ENCODE measurements at regions not wholly inside any gene's neighbourhood (a gene's known extent, or its start where the extent isn't known, plus 50 kb on each side); places are given as distances from the start of the nearest gene placed in this dataset.

- 77% methylated on average over 8 of the region's 9 CpGs for WGBS (ENCODE audit: insufficient coverage)
- TF ChIP-seq CTCF (IDR thresholded peaks at IDR 0.05), result no peak
- H3K27ac Mint-ChIP-seq, result no peak overlapping the region
- no peak overlapping the region for H3K4me3 Mint-ChIP-seq
- no peaks in the 10 kb centered on the region for H3K9me3 Mint-ChIP-seq
- ATAC-seq (no peak), DNase-seq (no peak)
- H3K36me3 Mint-ChIP-seq, result no peaks in the 10 kb centered on the region
- Histone ChIP-seq H3K4me1 (ENCODE audit: control insufficient read depth, insufficient read depth, low read length) (no peaks in the 10 kb centered on the region), H3K9me3 (ENCODE audit: control insufficient read depth, insufficient read depth, low read length) (no peaks in the 10 kb centered on the region), H3K36me3 (ENCODE audit: control insufficient read depth, insufficient read depth, low read length) (no peaks in the 10 kb centered on the region), H3K27me3 (ENCODE audit: control insufficient read depth, insufficient read depth, low read length) (no peaks in the 10 kb centered on the region), H3K27ac (ENCODE audit: low read length) (no peak overlapping the region), H3K4me3 (ENCODE audit: low read length) (no peak overlapping the region)
- H3K4me1 Mint-ChIP-seq, result no peaks in the 10 kb centered on the region
- H3K27me3 Mint-ChIP-seq (ENCODE audit: low read depth in 2 of 2), result peaks cover 16 to 37% of the 10 kb centered on the region in 2 donors
- intact Hi-C loops (cut with micrococcal nuclease), result no loop called here
Measured at GRCh38 chr11:69979632-69980031, 98.5 kb upstream of the ANO1 start.

GRCh38 chr11:69981119-69981784, 96.9 kb upstream of the ANO1 start:
- Mint-ChIP-seq H3K9me3 (no peaks in the 10 kb centered on the region), H3K27me3 (ENCODE audit: low read depth in 2 of 2) (peaks cover 16 to 40% of the 10 kb centered on the region in 2 donors), H3K27ac (no peak overlapping the region), H3K36me3 (no peaks in the 10 kb centered on the region), H3K4me1 (no peaks in the 10 kb centered on the region), H3K4me3 (no peak overlapping the region)
- WGBS (ENCODE audit: insufficient coverage), result 86% methylated on average over 15 of the region's 15 CpGs
- Histone ChIP-seq H3K27me3 (ENCODE audit: control insufficient read depth, insufficient read depth, low read length) (peaks cover 6% of the 10 kb centered on the region), H3K9me3 (ENCODE audit: control insufficient read depth, insufficient read depth, low read length) (no peaks in the 10 kb centered on the region), H3K36me3 (ENCODE audit: control insufficient read depth, insufficient read depth, low read length) (no peaks in the 10 kb centered on the region), H3K4me3 (ENCODE audit: low read length) (no peak overlapping the region), H3K4me1 (ENCODE audit: control insufficient read depth, insufficient read depth, low read length) (no peaks in the 10 kb centered on the region), H3K27ac (ENCODE audit: low read length) (no peak overlapping the region)
- DNase-seq (no peak), ATAC-seq (no peak)
- TF ChIP-seq CTCF (IDR thresholded peaks at IDR 0.05), result no peak
- intact Hi-C loops (cut with micrococcal nuclease), result no loop called here

- no peak for ATAC-seq
- intact Hi-C loops (cut with micrococcal nuclease), result no loop called here
- Histone ChIP-seq H3K27me3 (ENCODE audit: control insufficient read depth, insufficient read depth, low read length) (peaks cover 6% of the 10 kb centered on the region), H3K36me3 (ENCODE audit: control insufficient read depth, insufficient read depth, low read length) (no peaks in the 10 kb centered on the region), H3K4me1 (ENCODE audit: control insufficient read depth, insufficient read depth, low read length) (no peaks in the 10 kb centered on the region), H3K4me3 (ENCODE audit: low read length) (no peak overlapping the region), H3K27ac (ENCODE audit: low read length) (no peak overlapping the region), H3K9me3 (ENCODE audit: control insufficient read depth, insufficient read depth, low read length) (no peaks in the 10 kb centered on the region)
- no peak for DNase-seq
- Mint-ChIP-seq H3K36me3 (no peaks in the 10 kb centered on the region), H3K9me3 (no peaks in the 10 kb centered on the region), H3K27me3 (ENCODE audit: low read depth in 2 of 2) (peaks cover 22 to 43% of the 10 kb centered on the region in 2 donors), H3K4me1 (no peaks in the 10 kb centered on the region), H3K4me3 (no peak overlapping the region), H3K27ac (no peak overlapping the region)
- WGBS (ENCODE audit: insufficient coverage), result 76% methylated on average over 20 of the region's 20 CpGs
- TF ChIP-seq CTCF (IDR thresholded peaks at IDR 0.05), result no peak
Measured at GRCh38 chr11:69982690-69983570, 95.2 kb upstream of the ANO1 start.

Data from natural killer cell (primary cell).